Liver (tissue), 3 donors: ENCODE measurements at regions not wholly inside any gene's neighbourhood (a gene's known extent, or its start where the extent isn't known, plus 50 kb on each side); places are given as distances from the start of the nearest gene placed in this dataset.

ENCODE experiments used
- GABPA ChIP-seq, 2 donors: IDR thresholded peaks in 1 of 2; conservative IDR thresholded peaks in 1 of 2; 2 replicates each; pipeline ENCODE4 v1.6.1; 2016; ENCODE audit warnings: antibody characterized with exemption in 2 of 2, mild to moderate bottlenecking in 1 of 2, moderate library complexity in 1 of 2
- TAF1 ChIP-seq: conservative IDR thresholded peaks from 2 replicates; pipeline ENCODE4 v1.6.1; 2016; ENCODE audit warnings: antibody characterized with exemption, mild to moderate bottlenecking
- TF ChIP-seq, protein P1 (sequence below): fragments of 150-350 bp; IDR thresholded peaks from 2 replicates; pipeline ENCODE4 v1.5.1; 2017; ENCODE audit warnings: improper control_type of control experiment, low read depth, low read length; ENCODE audit not compliant: missing input control
- TF ChIP-seq, protein P2 (sequence below): IDR thresholded peaks from 2 replicates; pipeline ENCODE4 v1.6.1; 2016; ENCODE audit warnings: antibody characterized with exemption
- TF ChIP-seq, protein P3 (sequence below): IDR thresholded peaks from 2 replicates; pipeline ENCODE4 v1.6.1; 2016; ENCODE audit warnings: antibody characterized with exemption, mild to moderate bottlenecking
- TF ChIP-seq, protein P4 (sequence below): IDR thresholded peaks from 2 replicates; pipeline ENCODE4 v1.6.1; 2016; ENCODE audit warnings: antibody characterized with exemption
- donor health status: healthy.
- donor health status: healthy.

DNA sequence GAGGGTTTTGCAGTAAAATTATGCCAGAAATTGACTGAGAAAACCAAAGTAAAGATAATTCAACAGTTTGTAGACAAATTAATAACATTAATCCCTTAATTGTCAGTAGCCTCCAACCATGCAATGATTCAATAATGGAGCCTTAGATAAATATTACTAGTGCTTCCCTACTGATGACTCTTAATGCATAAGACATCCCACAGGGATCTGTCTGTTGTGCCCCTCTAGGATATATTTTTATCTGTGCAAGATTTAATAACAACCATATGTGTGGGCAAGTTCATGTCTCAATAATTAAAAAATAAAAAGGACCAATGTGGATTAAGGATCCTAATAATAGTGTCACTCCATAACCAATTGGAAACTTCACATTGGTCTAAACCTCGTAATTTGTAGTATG, 230.3 kb upstream of the TCF4 start:
- TF ChIP-seq, protein P1, sequence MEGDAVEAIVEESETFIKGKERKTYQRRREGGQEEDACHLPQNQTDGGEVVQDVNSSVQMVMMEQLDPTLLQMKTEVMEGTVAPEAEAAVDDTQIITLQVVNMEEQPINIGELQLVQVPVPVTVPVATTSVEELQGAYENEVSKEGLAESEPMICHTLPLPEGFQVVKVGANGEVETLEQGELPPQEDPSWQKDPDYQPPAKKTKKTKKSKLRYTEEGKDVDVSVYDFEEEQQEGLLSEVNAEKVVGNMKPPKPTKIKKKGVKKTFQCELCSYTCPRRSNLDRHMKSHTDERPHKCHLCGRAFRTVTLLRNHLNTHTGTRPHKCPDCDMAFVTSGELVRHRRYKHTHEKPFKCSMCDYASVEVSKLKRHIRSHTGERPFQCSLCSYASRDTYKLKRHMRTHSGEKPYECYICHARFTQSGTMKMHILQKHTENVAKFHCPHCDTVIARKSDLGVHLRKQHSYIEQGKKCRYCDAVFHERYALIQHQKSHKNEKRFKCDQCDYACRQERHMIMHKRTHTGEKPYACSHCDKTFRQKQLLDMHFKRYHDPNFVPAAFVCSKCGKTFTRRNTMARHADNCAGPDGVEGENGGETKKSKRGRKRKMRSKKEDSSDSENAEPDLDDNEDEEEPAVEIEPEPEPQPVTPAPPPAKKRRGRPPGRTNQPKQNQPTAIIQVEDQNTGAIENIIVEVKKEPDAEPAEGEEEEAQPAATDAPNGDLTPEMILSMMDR = no peak
- TF ChIP-seq, protein P2, sequence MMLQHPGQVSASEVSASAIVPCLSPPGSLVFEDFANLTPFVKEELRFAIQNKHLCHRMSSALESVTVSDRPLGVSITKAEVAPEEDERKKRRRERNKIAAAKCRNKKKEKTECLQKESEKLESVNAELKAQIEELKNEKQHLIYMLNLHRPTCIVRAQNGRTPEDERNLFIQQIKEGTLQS = no peak
- no peak for TF ChIP-seq GABPA (IDR thresholded peaks at IDR 0.05 in 1 of 2, conservative IDR thresholded peaks at IDR 0.05 in 1 of 2)
- TF ChIP-seq, protein P3, sequence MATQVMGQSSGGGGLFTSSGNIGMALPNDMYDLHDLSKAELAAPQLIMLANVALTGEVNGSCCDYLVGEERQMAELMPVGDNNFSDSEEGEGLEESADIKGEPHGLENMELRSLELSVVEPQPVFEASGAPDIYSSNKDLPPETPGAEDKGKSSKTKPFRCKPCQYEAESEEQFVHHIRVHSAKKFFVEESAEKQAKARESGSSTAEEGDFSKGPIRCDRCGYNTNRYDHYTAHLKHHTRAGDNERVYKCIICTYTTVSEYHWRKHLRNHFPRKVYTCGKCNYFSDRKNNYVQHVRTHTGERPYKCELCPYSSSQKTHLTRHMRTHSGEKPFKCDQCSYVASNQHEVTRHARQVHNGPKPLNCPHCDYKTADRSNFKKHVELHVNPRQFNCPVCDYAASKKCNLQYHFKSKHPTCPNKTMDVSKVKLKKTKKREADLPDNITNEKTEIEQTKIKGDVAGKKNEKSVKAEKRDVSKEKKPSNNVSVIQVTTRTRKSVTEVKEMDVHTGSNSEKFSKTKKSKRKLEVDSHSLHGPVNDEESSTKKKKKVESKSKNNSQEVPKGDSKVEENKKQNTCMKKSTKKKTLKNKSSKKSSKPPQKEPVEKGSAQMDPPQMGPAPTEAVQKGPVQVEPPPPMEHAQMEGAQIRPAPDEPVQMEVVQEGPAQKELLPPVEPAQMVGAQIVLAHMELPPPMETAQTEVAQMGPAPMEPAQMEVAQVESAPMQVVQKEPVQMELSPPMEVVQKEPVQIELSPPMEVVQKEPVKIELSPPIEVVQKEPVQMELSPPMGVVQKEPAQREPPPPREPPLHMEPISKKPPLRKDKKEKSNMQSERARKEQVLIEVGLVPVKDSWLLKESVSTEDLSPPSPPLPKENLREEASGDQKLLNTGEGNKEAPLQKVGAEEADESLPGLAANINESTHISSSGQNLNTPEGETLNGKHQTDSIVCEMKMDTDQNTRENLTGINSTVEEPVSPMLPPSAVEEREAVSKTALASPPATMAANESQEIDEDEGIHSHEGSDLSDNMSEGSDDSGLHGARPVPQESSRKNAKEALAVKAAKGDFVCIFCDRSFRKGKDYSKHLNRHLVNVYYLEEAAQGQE = no peak
- no peak for TF ChIP-seq TAF1
- TF ChIP-seq, protein P4, sequence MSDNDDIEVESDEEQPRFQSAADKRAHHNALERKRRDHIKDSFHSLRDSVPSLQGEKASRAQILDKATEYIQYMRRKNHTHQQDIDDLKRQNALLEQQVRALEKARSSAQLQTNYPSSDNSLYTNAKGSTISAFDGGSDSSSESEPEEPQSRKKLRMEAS = no peak
